ENCODE measurements at regions not wholly inside any gene's neighbourhood (a gene's known extent, or its start where the extent isn't known, plus 50 kb on each side); places are given as distances from the start of the nearest gene placed in this dataset.
"Not testable (repeated sequence)": the region's sequence is repeated elsewhere in the genome, so short reads cannot be mapped to it uniquely, and the experiment has no call there.

DNA sequence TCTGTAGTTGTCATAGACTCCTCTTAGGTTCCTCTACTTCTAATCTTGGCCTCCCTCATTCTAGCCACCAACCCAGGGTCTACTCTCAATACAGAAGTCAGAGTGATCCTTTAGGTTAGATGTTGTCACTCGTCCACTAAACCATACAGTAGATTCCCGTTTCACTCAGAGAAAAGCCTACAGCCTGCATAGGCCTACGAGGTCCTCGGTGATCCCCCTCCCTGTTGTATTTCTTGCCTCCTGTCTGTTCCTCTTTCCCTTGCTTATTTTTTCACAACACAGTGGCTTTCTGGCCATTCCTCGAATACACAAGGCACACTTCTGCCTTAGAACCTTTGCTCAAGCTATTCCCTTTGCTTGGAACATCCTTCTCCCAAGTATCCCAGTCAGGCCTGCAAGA is 183.0 kb upstream of the PRSS1 start:
- no peak for DNase-seq

DNA sequence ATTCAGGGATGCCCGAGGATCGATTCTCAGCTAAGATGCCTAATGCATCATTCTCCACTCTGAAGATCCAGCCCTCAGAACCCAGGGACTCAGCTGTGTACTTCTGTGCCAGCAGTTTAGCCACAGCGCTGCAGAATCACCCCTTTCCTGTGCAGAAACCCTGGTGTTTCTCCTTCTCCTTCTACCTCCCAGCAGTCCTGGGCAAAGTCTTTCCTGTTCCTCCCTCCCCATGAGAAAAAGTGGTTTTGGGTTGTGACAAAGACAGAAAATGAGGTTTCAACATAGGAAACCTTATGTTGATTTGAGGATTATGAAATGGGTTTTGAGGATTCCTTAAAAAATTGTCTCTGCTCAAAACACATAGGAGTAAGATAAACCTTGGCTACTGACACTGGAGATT is 185.1 kb upstream of the PRSS1 start:
- DNase-seq = not testable (repeated sequence)

DNA sequence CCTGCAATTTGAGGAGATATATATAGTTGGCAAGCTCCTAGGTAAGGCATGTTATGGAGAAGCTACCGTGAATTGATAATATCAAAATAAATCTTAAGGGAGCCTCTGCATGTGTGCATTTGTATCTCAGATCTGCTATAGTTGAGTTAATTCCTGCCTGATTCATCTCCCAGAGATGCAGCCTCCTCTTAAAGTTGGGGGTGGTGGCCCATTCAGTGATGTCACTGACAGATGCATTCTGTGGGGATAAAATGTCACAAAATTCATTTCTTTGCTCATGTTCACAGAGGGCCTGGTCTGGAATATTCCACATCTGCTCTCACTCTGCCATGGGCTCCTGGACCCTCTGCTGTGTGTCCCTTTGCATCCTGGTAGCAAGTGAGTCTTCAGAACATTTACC is 185.8 kb upstream of the PRSS1 start:
- no peak for DNase-seq

DNA sequence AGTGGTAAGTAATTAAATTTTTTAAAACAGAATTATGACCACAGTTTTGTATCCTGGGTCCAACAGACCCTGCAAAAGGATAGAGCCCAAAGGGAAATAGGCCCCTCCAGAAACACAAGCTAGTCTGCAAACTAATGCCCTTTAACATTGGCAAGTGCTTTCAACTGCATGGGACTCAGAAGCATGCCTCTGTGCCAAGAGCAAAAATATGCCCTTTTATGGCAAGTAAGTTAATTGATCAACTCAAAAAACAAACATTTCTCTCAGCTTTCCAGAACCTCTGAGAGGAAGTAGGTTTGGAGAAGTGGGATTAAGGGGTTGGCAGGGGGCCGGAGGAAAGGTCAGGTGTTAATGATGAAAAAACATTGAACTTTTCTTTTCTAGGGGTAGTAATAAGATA is 186.6 kb upstream of the PRSS1 start:
- DNase-seq = no peak

DNA sequence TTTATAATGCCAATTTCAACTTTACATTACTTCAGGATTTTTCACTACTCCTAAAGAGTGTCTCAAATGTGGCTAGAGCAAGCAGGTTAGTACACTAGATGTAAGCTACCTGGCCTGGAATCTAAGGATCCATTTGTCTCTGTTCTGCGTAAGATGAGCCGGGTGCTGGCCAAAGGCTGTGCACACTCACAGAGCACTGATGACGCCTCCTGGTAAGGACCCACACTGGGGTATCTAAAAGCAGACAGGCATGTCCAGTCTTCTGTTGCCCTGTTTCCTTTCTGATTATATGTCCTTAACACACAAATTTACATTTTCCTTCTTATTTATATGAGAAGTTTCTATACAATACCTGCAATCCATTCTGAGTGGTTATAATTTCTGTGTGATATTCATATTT is 187.9 kb upstream of the PRSS1 start:
- not testable (repeated sequence) for DNase-seq

DNA sequence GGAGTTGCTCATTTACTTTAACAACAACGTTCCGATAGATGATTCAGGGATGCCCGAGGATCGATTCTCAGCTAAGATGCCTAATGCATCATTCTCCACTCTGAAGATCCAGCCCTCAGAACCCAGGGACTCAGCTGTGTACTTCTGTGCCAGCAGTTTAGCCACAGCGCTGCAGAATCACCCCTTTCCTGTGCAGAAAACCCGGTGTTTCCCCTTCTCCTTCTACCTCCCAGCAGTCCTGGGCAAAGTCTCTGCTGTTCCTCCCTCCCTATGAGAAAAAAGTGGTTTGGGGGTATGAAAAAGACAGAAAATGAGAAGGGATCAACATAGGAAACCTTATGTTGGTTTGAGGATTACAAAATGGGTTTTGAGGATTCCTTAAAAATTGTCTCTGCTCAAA is 188.5 kb upstream of the PRSS1 start:
- DNase-seq = not testable (repeated sequence)

DNA sequence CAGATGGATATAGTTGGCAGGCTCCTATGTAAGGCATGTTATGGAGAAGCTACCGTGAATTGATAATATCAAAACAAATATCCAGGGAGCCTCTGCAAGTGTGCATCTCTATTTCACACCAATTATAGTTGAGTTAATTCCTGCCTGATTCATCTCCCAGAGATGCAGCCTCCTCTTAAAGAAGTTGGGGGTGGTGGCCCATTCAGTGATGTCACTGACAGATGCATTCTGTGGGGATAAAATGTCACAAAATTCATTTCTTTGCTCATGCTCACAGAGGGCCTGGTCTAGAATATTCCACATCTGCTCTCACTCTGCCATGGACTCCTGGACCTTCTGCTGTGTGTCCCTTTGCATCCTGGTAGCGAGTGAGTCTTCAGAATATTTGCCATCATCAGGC is 189.1 kb upstream of the PRSS1 start:
- no peak for DNase-seq

DNA sequence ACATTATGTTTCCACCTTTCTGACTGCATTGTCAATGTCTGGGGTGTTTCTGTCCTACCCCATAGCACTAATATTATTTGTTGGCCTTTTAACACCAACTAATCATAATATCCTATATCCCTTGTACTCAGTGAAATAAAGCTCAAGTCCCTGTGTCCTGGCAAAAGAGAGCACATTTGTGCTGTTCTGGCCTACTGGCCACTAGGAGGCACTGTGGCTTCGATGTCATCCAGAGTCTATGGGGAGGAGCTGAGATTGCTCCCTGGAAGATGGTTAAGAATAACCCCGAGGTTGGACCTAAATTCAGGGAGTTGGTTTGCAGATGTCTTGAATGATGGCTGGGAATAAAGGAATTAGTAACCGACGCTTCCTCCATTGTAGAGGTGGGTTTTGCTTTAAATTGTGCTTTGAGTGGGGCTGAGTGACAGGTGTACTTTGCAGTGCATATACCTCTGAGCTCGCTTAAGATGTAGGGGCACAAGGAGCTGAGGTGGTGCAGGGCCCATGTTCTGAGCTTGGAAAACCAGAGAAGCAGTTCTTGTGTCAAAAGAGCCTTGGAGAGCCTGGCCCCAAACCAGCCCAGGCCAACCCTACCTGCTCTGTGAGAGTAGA is 191.2 kb upstream of the PRSS1 start:
- no peak for DNase-seq

DNA sequence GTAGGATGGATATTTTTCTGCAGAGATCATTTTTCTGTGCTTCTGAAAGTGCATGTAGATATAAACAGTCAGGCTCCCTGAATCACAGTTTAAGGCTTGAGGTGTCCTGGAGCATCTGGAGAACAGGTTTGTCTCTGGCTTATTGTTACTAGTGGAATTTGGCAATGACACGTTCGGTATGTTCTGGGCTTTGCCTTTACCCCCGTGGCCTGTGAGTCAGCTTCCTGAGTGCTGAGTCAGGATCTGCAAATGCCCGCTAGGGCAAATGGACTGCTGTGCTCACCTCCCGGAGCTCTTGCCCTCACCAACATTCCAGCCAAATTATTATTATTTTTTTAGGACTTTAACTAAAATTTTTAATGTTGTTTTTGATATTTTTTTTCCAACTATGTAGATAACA is 192.5 kb upstream of the PRSS1 start:
- DNase-seq = peak; percentile 76

DNA sequence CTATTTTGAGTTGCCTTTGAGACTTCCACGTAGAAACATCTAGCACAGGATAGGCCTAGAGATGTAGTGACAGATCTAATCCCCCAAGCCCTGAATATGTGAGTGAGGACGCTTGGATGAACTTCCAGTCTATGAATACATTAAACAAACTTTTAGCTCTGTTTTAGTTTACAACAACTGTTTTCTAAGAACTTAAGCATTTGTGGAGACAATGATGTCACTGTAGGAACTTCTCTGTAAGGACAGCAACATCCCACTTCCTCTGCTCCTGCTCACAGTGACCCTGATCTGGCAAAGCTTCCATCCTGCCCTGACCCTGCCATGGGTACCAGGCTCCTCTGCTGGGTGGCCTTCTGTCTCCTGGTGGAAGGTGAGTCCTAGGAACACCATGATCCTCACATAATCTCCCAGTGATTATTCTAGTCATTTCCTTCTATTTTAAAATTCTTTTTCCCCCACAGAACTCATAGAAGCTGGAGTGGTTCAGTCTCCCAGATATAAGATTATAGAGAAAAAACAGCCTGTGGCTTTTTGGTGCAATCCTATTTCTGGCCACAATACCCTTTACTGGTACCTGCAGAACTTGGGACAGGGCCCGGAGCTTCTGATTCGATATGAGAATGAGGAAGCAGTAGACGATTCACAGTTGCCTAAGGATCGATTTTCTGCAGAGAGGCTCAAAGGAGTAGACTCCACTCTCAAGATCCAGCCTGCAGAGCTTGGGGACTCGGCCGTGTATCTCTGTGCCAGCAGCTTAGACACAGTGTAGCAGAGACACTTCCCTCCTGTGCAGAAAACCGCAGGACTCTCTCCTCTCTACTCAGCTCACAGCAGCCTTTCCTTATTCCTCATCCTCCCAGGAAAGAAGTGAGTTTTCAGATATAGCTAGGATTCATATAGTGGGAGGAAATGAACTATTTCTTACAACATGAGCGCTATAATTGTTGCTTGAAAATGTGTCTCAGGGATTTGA is 194.4 kb upstream of the PRSS1 start:
- no peak for DNase-seq

DNA sequence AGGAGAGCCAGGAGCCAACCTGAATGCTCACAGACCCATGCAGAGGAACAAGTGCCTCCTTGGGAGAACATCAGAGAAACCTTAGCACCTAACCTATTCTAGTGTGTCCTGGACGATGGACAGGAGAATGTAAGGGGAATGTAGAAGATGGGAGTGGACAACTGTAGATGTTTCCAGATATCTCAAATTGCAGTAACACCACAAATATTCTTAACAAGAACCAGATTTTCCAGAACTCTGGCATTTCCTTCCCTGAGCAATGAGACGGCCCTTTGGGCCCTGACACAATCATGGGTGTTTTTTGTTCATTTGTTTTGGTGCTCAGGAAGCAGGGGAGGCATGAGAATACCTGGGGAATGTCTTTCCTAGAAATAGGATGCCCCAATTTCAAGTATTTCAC is 196.1 kb upstream of the PRSS1 start:
- DNase-seq = no peak

DNA sequence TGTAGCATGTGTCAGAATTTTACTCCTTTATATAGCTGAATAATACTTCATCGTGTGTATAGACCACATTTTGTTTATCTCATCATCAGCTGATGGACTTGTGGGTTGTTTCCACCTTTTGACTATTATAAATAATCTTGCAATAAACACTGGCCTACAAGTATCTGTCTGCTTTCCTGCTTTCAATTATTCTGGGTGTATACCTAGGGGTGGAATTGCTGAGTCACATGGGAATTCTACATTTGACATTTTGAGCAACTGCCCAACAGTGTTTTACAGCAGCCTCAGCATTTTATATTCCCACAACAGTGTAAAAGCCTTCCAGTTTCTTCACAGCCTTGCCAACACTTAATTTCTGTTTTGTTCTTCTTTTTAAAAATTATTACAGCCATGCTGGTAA is 200.3 kb upstream of the PRSS1 start:
- DNase-seq = no peak

DNA sequence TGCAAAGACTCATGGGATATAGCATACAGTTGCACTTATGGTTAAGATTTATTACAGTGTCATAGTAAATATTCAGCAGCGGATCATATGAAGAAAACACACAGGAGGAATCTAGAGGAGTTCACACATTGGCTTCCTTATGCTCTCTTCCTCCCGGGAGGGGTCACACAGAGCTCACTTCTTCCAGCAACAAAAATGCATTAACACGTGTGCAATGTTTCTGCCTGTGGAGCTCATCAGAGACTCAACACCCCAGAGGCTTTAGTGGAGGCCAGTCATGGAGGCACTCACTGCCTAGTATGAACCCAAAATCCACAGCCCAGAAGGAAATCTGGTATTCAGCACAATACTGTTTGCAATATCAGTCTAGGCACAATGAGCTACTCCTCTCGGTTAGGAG is 202.8 kb upstream of the PRSS1 start:
- DNase-seq = no peak

DNA sequence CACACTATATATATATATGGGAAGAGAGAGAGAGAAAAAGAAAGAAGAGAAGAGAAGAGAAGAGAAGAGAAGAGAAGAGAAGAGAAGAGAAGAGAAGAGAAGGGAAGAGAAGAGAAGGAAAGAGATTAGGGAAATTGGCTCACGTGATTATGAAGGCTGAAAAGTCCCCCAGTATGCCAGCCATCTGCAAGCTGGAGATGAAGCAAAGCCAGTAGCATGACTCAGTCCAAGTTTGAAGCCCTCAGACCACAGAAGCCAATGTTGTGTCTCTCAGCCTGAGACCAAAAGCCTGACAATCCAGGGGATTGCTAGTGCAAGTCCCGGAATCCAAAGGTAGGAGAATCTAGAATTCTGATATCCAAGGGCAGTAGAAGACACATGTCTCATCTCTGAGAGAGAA is 206.3 kb upstream of the PRSS1 start:
- no peak for DNase-seq

DNA sequence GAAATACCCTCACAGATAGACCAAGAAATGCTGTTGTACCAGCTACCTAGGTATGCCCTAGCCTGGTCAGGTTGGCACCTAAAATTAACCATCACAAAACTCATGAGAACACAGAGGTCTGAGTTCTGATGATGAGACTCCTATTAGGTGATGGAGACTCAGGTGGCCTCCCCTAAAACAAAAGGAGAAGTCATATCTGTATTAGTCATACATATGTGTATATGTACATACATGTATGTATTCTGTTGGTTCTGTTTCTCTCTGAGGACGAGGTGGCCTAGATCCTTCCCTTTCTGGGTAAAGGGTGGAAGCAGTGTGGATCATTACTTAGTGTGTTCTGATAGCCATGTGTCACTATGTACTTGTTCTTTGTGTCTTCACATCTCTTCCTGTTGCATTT is 207.2 kb upstream of the PRSS1 start:
- no peak for DNase-seq

DNA sequence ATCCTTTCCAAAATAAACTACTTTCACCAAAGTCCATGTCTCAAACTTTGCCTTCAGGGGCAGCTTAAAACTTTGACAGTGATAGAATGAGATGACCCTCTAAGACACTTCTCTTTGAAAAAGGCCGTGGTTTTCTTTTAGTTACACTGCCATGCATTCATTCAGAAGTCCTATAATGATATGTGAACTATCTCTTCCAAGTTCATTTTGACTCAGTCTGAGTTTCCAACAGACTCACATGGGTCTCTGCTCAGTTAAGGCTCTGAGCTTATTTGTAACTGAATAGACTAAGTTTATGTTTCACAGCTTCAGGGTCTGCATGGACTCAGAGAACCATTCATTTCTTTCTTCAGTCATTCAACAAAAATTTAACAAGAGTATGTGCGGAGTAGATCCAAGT is 208.9 kb upstream of the PRSS1 start:
- DNase-seq = no peak

DNA sequence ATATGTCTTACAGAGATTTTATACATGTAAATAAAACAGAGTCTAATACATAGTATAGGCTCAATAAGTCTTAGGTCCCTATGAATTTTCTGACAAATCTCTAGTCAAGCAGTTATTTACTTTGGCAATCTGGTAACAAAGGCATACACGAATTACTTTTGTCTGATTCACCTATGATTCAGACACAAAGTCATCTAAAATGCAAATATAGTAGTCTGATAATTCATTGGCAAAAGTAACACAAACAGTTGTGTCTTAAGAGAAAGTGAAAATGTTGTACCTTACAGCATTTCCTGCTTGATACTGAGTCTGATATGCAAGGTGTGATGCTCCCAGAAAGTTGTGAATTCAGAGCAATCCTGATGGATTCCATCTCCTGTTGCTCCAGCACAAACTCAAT is 209.4 kb upstream of the PRSS1 start:
- no peak for DNase-seq

DNA sequence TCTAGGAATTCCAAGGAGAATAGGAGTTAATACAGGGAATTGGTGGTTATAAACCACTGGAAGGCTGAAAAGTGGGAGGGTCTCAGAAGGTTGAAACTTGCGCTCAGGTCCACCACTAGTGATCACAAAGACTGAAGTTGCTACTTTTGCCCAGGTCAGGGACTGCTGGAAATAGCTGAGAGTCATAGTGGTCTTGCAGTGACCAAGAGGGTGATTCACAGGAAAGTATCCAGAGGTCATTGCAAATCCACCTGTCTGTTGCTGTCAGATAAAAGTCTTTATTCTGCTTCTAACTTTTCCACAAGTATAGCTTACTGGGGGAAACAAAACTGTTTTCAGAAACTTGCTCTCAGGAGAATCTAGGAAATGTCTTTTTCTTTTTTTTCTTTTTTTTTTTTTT is 211.5 kb upstream of the PRSS1 start:
- DNase-seq = no peak

DNA sequence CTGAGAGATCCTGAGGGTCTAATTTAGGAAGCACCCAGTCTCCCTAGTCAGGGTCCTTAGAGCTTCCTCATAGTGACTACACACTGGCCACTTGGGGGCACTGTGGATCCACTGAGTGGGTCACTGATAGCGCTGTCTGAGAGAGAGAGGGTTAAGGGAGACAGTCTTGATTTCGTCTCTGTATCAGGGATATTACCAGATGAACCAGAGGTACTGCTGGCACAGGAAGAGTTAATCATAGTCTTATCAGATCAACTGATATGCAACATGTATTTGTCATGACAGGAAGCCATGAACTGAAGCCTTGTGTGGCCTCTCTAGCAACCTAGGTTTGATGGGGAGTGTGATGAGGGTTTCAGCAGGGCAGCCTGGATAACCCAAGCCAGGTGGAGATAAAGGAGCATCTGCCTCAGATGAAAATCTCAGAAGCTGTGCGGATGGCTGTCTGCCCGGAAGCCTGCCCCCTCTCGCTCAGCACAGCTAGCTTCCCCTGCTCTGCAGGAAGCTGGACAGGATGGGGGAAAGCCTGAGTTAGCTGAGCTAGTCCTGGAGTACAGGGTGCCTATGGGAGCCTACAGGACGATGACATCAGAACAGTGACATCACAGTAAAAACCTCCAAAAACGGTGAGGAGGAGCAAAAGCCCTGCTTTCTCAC is 214.0 kb upstream of the PRSS1 start:
- DNase-seq = peak; percentile 62

DNA sequence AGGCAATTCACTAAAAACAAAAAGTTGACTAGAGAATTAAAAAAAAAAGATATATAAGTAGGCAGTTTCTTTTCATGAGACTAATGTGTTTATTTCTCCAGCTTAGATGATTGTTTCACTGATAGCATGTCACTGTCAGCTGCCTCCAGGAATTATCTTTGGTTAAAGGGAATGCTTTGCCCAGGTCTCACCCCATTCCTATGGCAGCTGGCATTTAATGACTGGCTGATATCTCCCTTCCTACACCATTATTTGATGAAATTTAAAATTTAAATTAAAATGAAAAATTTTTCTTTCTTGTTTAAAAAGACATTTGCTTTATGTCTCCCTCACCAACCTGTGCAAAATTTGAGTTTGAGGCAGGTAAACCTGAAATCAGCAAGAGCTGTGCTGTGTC is 214.5 kb upstream of the PRSS1 start:
- DNase-seq = no peak

DNA sequence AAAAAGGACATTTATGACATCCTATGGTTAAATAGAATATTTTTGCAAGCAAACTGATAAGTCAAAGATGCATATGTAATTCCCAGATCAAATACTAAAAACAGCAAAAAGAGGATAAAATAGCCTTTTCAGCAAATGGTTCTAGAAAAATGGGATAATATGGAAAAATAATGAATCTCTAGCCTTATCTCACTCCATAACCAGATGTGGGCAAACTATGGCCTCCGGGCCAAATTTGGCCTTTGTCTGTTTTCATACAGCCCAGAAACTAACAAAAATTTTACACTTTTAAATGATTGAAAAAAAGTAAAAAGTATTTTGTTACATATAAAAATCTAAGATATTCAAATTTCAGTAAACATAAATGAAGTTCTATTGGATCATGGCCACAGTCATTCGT is 215.4 kb upstream of the PRSS1 start:
- no peak for DNase-seq

DNA sequence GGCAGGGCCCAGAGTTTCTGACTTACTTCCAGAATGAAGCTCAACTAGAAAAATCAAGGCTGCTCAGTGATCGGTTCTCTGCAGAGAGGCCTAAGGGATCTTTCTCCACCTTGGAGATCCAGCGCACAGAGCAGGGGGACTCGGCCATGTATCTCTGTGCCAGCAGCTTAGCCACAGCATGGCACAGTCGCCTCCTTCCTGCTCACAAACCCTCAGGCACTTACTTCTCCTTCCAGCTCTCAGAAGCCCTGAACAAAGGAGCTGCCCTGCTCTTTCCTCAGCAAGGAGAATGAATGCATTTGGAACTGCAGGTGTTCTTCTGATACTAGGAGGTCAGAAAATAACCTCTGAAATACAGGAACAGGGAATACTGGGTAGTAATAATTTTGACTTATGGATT is 219.7 kb upstream of the PRSS1 start:
- no peak for DNase-seq

DNA sequence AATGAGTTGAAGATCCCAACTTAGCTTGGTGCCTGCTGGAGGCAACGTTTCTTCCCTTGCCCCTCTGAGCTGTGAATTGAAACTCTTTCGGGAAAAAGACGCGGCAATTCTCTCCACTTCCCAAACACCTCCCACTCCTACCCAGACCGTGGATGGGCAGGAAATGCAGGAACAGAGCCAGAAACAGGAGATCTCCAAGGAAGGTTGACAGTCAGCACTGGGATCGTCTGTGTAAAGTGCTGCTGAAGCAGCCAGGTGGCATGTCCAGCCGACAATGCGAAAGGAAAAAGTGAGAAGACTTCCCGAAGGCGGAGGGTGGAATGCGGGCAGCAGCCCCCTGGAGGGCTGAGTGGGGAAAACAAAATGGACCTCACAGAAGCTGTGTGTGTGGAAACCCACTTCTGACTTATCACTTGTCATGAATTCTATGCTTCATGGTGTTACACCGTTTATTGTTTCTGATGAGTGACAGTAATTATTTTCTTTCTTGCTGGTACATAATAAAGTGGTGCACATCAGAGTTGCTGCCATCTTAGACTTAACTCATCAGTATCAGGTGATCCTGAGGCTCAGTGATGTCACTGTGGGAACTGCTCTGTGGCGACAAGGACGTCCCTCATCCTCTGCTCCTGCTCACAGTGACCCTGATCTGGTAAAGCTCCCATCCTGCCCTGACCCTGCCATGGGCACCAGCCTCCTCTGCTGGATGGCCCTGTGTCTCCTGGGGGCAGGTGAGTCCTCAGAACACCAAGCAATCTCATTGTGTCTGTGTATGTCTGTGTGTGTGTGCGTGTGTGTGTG is 220.5 kb upstream of the PRSS1 start:
- DNase-seq = no peak

All from T1000 (cell line).